ENCODE measurements at regions not wholly inside any gene's neighbourhood (a gene's known extent, or its start where the extent isn't known, plus 50 kb on each side); places are given as distances from the start of the nearest gene placed in this dataset.

- TF ChIP-seq CTCF (conservative IDR thresholded peaks at IDR 0.05 in 1 of 2, IDR thresholded peaks at IDR 0.05 in 1 of 2; ENCODE audit: low read depth in 1 of 2, low read length in 2 of 2) (no peak), EZH2 (IDR thresholded peaks at IDR 0.05; ENCODE audit: low read length, missing control alignments) (no peak)
Observed at GRCh38 chr2:204468746-204469429, 76.4 kb upstream of the PARD3B start.
